Loucy (cell line): ENCODE measurements at regions not wholly inside any gene's neighbourhood (a gene's known extent, or its start where the extent isn't known, plus 50 kb on each side); places are given as distances from the start of the nearest gene placed in this dataset.

Experiments used
- H2AFZ ChIP-seq: fragments of 200-600 bp; sonication (generic); 2 replicates; pipeline ENCODE4 v1.6.0; 2016; ENCODE audit warnings: antibody characterized with exemption, mild to moderate bottlenecking, low read length, moderate library complexity
- H3F3A ChIP-seq: fragments of 200-600 bp; 2 replicates; pipeline ENCODE4 v1.6.0; 2016; ENCODE audit warnings: antibody characterized with exemption, low read depth, mild to moderate bottlenecking
- H3K27me3 ChIP-seq: fragments of 200-600 bp; sonication (generic); 2 replicates; pipeline ENCODE4 v1.6.1; 2014; ENCODE audit warnings: low read length, mild to moderate bottlenecking; ENCODE audit not compliant: insufficient read depth, poor library complexity, severe bottlenecking
- H3K36me3 ChIP-seq: fragments of 200-600 bp; sonication (generic); 2 replicates; pipeline ENCODE4 v1.6.1; 2016; ENCODE audit warnings: low read length; ENCODE audit not compliant: insufficient read depth
- H3K4me1 ChIP-seq: fragments of 200-600 bp; sonication (generic); 2 replicates; pipeline ENCODE4 v1.5.1; 2014; ENCODE audit warnings: low read length, mild to moderate bottlenecking; ENCODE audit not compliant: insufficient read depth, poor library complexity, severe bottlenecking
- H3K4me2 ChIP-seq: fragments of 200-600 bp; sonication (generic); 2 replicates; pipeline ENCODE4 v1.6.0; 2014; ENCODE audit warnings: antibody characterized with exemption, low read length, low read depth, mild to moderate bottlenecking; ENCODE audit not compliant: poor library complexity, severe bottlenecking
- H3K4me3 ChIP-seq: fragments of 200-600 bp; sonication (generic); 2 replicates; pipeline ENCODE4 v1.5.1; 2014; ENCODE audit warnings: low read length, mild to moderate bottlenecking, mixed read lengths; ENCODE audit not compliant: poor library complexity, severe bottlenecking
- H3K79me2 ChIP-seq: fragments of 200-600 bp; sonication (generic); 2 replicates; pipeline ENCODE4 v1.6.1; 2014; ENCODE audit warnings: low read length; ENCODE audit not compliant: insufficient read depth
- H3K9ac ChIP-seq: fragments of 200-600 bp; sonication (generic); 2 replicates; pipeline ENCODE4 v1.6.0; 2014; ENCODE audit warnings: mild to moderate bottlenecking, low read depth, low read length, moderate library complexity; ENCODE audit not compliant: poor library complexity, severe bottlenecking
- H3K9me2 ChIP-seq: fragments of 200-600 bp; sonication (generic); replicated peaks from 2 replicates; pipeline ENCODE4 v1.6.1; 2016; ENCODE audit warnings: low read depth, low read length, mixed read lengths
- H3K9me3 ChIP-seq: fragments of 200-600 bp; sonication (generic); 2 replicates; pipeline ENCODE4 v1.6.1; 2014; ENCODE audit warnings: mild to moderate bottlenecking, antibody characterized with exemption, low read length, low read depth; ENCODE audit not compliant: insufficient read depth
- H4K20me1 ChIP-seq: fragments of 200-600 bp; sonication (generic); 2 replicates; pipeline ENCODE4 v1.6.0; 2014; ENCODE audit warnings: antibody characterized with exemption, low read length, mild to moderate bottlenecking; ENCODE audit not compliant: insufficient read depth, poor library complexity, severe bottlenecking
- CTCF ChIP-seq: fragments of 200-600 bp; sonication (generic); conservative IDR thresholded peaks from 2 replicates; pipeline ENCODE4 v1.5.1; 2014; ENCODE audit warnings: mild to moderate bottlenecking, antibody characterized with exemption, low read length
- EZH2phosphoT487 ChIP-seq: fragments of 200-600 bp; IDR thresholded peaks from 2 replicates; pipeline ENCODE4 v1.6.1; 2018; ENCODE audit warnings: antibody characterized with exemption, mild to moderate bottlenecking, moderate library complexity, borderline replicate concordance

GRCh38 chr7:155170331-155170730 is 100.2 kb downstream of the HTR5A start:
- Histone ChIP-seq H3K4me2 (no peak overlapping the region), H3K9ac (no peak overlapping the region), H3K27me3 (no peaks in the 10 kb centered on the region)

GRCh38 chr7:155172141-155172540 is 102.0 kb downstream of the HTR5A start:
- H3K9ac ChIP-seq = no peak overlapping the region
- no peaks in the 10 kb centered on the region for H3K4me1 ChIP-seq
- no peaks in the 10 kb centered on the region for H3K9me3 ChIP-seq
- no peak overlapping the region for H3K4me3 ChIP-seq
- H3K79me2 ChIP-seq = no peaks in the 10 kb centered on the region
- no peaks in the 10 kb centered on the region for H3K9me2 ChIP-seq
- H2AFZ ChIP-seq = no peak overlapping the region
- H3K27me3 ChIP-seq = no peaks in the 10 kb centered on the region
- no peak overlapping the region for H3K4me2 ChIP-seq
- no peaks in the 10 kb centered on the region for H4K20me1 ChIP-seq
- no peaks in the 10 kb centered on the region for H3F3A ChIP-seq
- no peaks in the 10 kb centered on the region for H3K36me3 ChIP-seq
- TF ChIP-seq CTCF = no peak
- TF ChIP-seq EZH2phosphoT487 = no peak

More at GRCh38 chr7:155170331-155170730, 100.2 kb downstream of the HTR5A start:
- H3K4me3 ChIP-seq = no peak overlapping the region
- H3F3A ChIP-seq = no peaks in the 10 kb centered on the region
- no peak overlapping the region for H2AFZ ChIP-seq
- no peaks in the 10 kb centered on the region for H3K36me3 ChIP-seq
- no peaks in the 10 kb centered on the region for H4K20me1 ChIP-seq
- no peaks in the 10 kb centered on the region for H3K9me2 ChIP-seq
- no peaks in the 10 kb centered on the region for H3K9me3 ChIP-seq
- no peaks in the 10 kb centered on the region for H3K4me1 ChIP-seq
- no peaks in the 10 kb centered on the region for H3K79me2 ChIP-seq
- TF ChIP-seq CTCF = no peak
- TF ChIP-seq EZH2phosphoT487 = no peak

GRCh38 chr7:155173905-155174304 is 103.8 kb downstream of the HTR5A start:
- Histone ChIP-seq H3F3A (no peaks in the 10 kb centered on the region), H3K4me2 (no peak overlapping the region), H4K20me1 (no peaks in the 10 kb centered on the region), H2AFZ (no peak overlapping the region), H3K9me2 (no peaks in the 10 kb centered on the region), H3K9ac (no peak overlapping the region), H3K27me3 (no peaks in the 10 kb centered on the region), H3K79me2 (no peaks in the 10 kb centered on the region), H3K36me3 (no peaks in the 10 kb centered on the region), H3K9me3 (no peaks in the 10 kb centered on the region), H3K4me1 (no peaks in the 10 kb centered on the region), H3K4me3 (no peak overlapping the region)
- TF ChIP-seq EZH2phosphoT487 (no peak), CTCF (no peak)
